ENCODE measurements at regions not wholly inside any gene's neighbourhood (a gene's known extent, or its start where the extent isn't known, plus 50 kb on each side); places are given as distances from the start of the nearest gene placed in this dataset.
"Not testable (repeated sequence)": the region's sequence is repeated elsewhere in the genome, so short reads cannot be mapped to it uniquely, and the experiment has no call there.

GRCh38 chr2:180258579-180258978 is 251.5 kb upstream of the CWC22 start:
- DNase-seq: no peak

- no peak for DNase-seq
Observed at GRCh38 chr2:180258041-180258537, 251.0 kb upstream of the CWC22 start.

GRCh38 chr2:180257247-180257646 is 250.2 kb upstream of the CWC22 start:
- no peak for DNase-seq

GRCh38 chr2:180255981-180256380 is 248.9 kb upstream of the CWC22 start:
- DNase-seq: no peak

GRCh38 chr2:180254872-180255271 is 247.8 kb upstream of the CWC22 start:
- DNase-seq: no peak

GRCh38 chr2:180247658-180248057 is 240.6 kb upstream of the CWC22 start:
- DNase-seq: no peak

GRCh38 chr2:180246268-180246667 is 239.2 kb upstream of the CWC22 start:
- no peak for DNase-seq

GRCh38 chr2:180240774-180241173 is 233.7 kb upstream of the CWC22 start:
- no peak for DNase-seq

GRCh38 chr2:180238729-180239128 is 231.6 kb upstream of the CWC22 start:
- no peak for DNase-seq

- not testable (repeated sequence) for DNase-seq
Observed at GRCh38 chr2:180236061-180236460, 229.0 kb upstream of the CWC22 start.

GRCh38 chr2:180235506-180235905 is 228.4 kb upstream of the CWC22 start:
- DNase-seq: not testable (repeated sequence)

- DNase-seq: not testable (repeated sequence)
Observed at GRCh38 chr2:180234991-180235390, 227.9 kb upstream of the CWC22 start.

- no peak for DNase-seq
Observed at GRCh38 chr2:180231015-180231414, 223.9 kb upstream of the CWC22 start.

- no peak for DNase-seq
Observed at GRCh38 chr2:180227461-180227860, 220.4 kb upstream of the CWC22 start.

GRCh38 chr2:180225118-180225517 is 218.0 kb upstream of the CWC22 start:
- DNase-seq: no peak

- DNase-seq: no peak
Observed at GRCh38 chr2:180222644-180223043, 215.5 kb upstream of the CWC22 start.

- DNase-seq: no peak
Observed at GRCh38 chr2:180219491-180219890, 212.4 kb upstream of the CWC22 start.

GRCh38 chr2:180208841-180209240 is 201.7 kb upstream of the CWC22 start:
- no peak for DNase-seq

GRCh38 chr2:180205621-180206235 is 198.6 kb upstream of the CWC22 start:
- no peak for DNase-seq

- DNase-seq: no peak
Observed at GRCh38 chr2:180203972-180204371, 196.9 kb upstream of the CWC22 start.

- no peak for DNase-seq
Observed at GRCh38 chr2:180202467-180202951, 195.4 kb upstream of the CWC22 start.

- DNase-seq: no peak
Observed at GRCh38 chr2:180196419-180196977, 189.4 kb upstream of the CWC22 start.

GRCh38 chr2:180195847-180196246 is 188.8 kb upstream of the CWC22 start:
- no peak for DNase-seq

- no peak for DNase-seq
Observed at GRCh38 chr2:180191432-180192124, 184.5 kb upstream of the CWC22 start.
